OCI-LY3 (cell line): ENCODE measurements at regions not wholly inside any gene's neighbourhood (a gene's known extent, or its start where the extent isn't known, plus 50 kb on each side); places are given as distances from the start of the nearest gene placed in this dataset.
"Not testable (repeated sequence)": the region's sequence is repeated elsewhere in the genome, so short reads cannot be mapped to it uniquely, and the experiment has no call there.

Experiments
- H2AFZ ChIP-seq: fragments of 200-600, 300-600 bp; shearing (Covaris generic); 2 replicates; pipeline ENCODE4 v1.6.0; 2014; ENCODE audit warnings: antibody characterized with exemption, low read depth, low read length
- H3K27ac ChIP-seq: fragments of 200-600, 300-600 bp; sonication (generic); 2 replicates; pipeline ENCODE4 v1.5.1; 2014; ENCODE audit warnings: mild to moderate bottlenecking, low read length, moderate library complexity, mixed read lengths
- H3K27me3 ChIP-seq: fragments of 200-600, 300-600 bp; sonication (generic); 2 replicates; pipeline ENCODE4 v1.6.1; 2014; ENCODE audit warnings: low read depth, low read length, mixed read lengths
- H3K36me3 ChIP-seq: fragments of 200-600, 300-600 bp; sonication (generic); replicated peaks from 2 replicates; pipeline ENCODE3; 2014; ENCODE audit warnings: low read depth, low read length, mixed read lengths
- H3K4me1 ChIP-seq: fragments of 300-600, 200-600 bp; sonication (generic); 2 replicates; pipeline ENCODE4 v1.6.1; 2014; ENCODE audit warnings: low read length, mixed read lengths
- H3K4me2 ChIP-seq: fragments of 200-600, 300-600 bp; sonication (generic); 2 replicates; pipeline ENCODE4 v1.6.1; 2014; ENCODE audit warnings: low read length, mixed read lengths
- H3K4me3 ChIP-seq: fragments of 300-600, 200-600 bp; sonication (generic); 2 replicates; pipeline ENCODE4 v1.5.1; 2014; ENCODE audit warnings: antibody characterized with exemption, mild to moderate bottlenecking, low read length, moderate library complexity
- H3K79me2 ChIP-seq: fragments of 300-600, 200-600 bp; shearing (Covaris generic); 2 replicates; pipeline ENCODE4 v1.6.1; 2014; ENCODE audit warnings: mild to moderate bottlenecking, low read length, mixed read lengths
- H3K9ac ChIP-seq: fragments of 300-600, 200-600 bp; shearing (Covaris generic); 2 replicates; pipeline ENCODE4 v1.6.0; 2014; ENCODE audit warnings: mild to moderate bottlenecking, low read length, moderate library complexity
- H3K9me3 ChIP-seq: fragments of 200-600, 300-600 bp; shearing (Covaris generic); 2 replicates; pipeline ENCODE4 v1.6.1; 2014; ENCODE audit warnings: low read length, mixed read lengths; ENCODE audit not compliant: insufficient read depth
- H4K20me1 ChIP-seq: fragments of 200-600, 300-600 bp; sonication (generic); 2 replicates; pipeline ENCODE4 v1.6.1; 2016; ENCODE audit warnings: low read length, mixed read lengths; ENCODE audit not compliant: insufficient read depth
- EZH2phosphoT487 ChIP-seq: fragments of 200-600 bp; shearing (Covaris generic); IDR thresholded peaks from 2 replicates; pipeline ENCODE4 v1.6.1; 2018; ENCODE audit warnings: antibody characterized with exemption, mixed run types, low read depth
- TF ChIP-seq, protein P1 (sequence below): fragments of 200-600, 300-600 bp; sonication (generic); IDR thresholded peaks from 2 replicates; pipeline ENCODE4 v1.5.1; 2014; ENCODE audit warnings: antibody characterized with exemption, low read length, low read depth

DNA sequence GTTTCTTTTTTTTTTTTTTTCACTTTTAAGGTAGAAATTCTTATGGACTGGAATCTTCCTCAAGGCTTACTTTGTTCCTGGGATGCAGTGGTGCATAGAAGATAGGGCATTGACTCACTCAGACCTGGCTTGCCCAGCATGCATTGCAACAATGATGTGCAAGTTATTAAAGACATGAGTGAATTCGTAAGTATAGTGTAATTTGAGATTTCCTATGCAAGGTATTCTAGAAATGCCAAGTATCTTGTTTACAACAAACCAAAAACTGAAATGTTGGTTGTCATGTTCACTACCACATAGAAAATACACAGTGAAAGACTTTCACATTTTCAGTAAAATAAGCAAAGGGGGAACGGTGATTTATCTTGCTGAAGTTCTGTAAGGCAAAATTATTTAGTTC is 56.5 kb upstream of the FNDC3B start:
- no peaks in the 10 kb centered on the region for H3K27me3 ChIP-seq
- H3K4me3 ChIP-seq = no peak overlapping the region
- no peak overlapping the region for H3K27ac ChIP-seq
- H3K36me3 ChIP-seq = no peaks in the 10 kb centered on the region
- no peak for TF ChIP-seq EZH2phosphoT487
- TF ChIP-seq, protein P1, sequence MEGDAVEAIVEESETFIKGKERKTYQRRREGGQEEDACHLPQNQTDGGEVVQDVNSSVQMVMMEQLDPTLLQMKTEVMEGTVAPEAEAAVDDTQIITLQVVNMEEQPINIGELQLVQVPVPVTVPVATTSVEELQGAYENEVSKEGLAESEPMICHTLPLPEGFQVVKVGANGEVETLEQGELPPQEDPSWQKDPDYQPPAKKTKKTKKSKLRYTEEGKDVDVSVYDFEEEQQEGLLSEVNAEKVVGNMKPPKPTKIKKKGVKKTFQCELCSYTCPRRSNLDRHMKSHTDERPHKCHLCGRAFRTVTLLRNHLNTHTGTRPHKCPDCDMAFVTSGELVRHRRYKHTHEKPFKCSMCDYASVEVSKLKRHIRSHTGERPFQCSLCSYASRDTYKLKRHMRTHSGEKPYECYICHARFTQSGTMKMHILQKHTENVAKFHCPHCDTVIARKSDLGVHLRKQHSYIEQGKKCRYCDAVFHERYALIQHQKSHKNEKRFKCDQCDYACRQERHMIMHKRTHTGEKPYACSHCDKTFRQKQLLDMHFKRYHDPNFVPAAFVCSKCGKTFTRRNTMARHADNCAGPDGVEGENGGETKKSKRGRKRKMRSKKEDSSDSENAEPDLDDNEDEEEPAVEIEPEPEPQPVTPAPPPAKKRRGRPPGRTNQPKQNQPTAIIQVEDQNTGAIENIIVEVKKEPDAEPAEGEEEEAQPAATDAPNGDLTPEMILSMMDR = no peak
- no peaks in the 10 kb centered on the region for H3K79me2 ChIP-seq
- H4K20me1 ChIP-seq = no peaks in the 10 kb centered on the region
- H3K4me2 ChIP-seq = no peak overlapping the region
- no peak overlapping the region for H2AFZ ChIP-seq
- H3K4me1 ChIP-seq = peaks cover 7% of the 10 kb centered on the region
- no peak overlapping the region for H3K9ac ChIP-seq
- H3K9me3 ChIP-seq = no peaks in the 10 kb centered on the region

DNA sequence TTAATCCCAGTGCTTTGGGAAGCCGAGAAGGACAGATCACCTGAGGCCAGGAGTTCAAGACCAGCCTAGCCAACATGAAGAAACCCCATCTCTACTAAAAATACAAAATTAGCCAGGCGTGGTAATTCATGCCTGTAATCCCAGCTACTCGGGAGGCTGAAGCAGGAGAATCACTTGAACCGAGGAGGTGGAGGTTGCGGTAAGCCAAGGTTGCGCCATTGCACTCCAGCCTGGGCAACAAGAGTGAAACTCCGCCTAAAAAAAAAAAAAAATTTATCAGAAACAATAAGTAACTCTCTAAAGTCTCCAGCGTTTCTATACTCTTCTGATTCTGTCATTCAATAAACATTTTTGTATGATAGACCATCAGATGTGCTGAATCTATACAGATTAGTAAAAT is 55.7 kb upstream of the FNDC3B start:
- not testable (repeated sequence) for H3K9ac ChIP-seq, H3K4me3 ChIP-seq, H3K9me3 ChIP-seq, H3K27ac ChIP-seq, H3K27me3 ChIP-seq, H3K4me1 ChIP-seq, H2AFZ ChIP-seq, H3K36me3 ChIP-seq, H3K79me2 ChIP-seq, H4K20me1 ChIP-seq, H3K4me2 ChIP-seq

DNA sequence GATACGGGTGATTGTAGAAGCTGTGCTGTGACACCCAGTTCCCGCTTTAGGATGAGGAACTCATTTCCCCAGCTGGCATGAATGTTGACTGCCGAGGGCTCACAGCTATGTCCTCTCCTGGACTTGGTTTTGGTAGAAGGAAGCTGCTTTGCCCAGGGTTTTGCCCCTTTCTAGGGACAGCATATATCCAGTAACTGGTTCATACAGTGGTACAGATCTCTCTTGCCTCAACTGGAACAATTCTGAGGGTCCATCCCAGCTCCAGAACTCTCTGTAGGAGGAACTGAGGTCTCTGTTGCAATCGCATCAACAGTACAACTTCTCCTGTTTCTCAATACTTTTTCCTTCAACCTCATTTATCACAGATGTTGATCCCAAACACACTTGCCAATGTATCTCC is 54.5 kb upstream of the FNDC3B start:
- TF ChIP-seq, protein P1 = no peak
- TF ChIP-seq EZH2phosphoT487 = no peak
- Histone ChIP-seq H3K36me3 (no peaks in the 10 kb centered on the region), H3K27ac (no peak overlapping the region), H3K79me2 (no peaks in the 10 kb centered on the region), H3K9ac (no peak overlapping the region), H3K27me3 (no peaks in the 10 kb centered on the region), H3K4me1 (0 out of 2 replicates have a peak, but pooled peaks cover 3% of the 10 kb centered on the region), H2AFZ (no peak overlapping the region), H3K4me3 (no peak overlapping the region), H4K20me1 (no peaks in the 10 kb centered on the region), H3K4me2 (no peak overlapping the region), H3K9me3 (no peaks in the 10 kb centered on the region)

DNA sequence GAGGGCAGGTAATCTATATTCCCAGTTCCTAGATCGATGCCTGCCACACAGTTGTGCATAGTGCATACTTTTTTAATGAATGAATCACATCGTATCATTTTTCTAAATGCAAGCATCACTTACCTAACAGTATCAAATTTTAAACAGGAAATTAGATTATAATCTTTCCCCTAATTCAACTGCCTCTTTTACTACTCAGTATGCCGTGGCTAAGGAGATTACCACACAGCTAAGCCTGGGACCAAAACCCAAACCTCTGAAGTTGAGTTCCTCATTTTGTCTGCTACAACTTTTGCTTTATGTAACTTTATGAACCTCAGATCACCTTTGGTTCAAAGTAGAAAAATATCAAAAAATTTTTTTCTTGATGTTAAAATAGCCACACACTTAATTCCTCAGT is 53.2 kb upstream of the FNDC3B start:
- Histone ChIP-seq H4K20me1 (no peaks in the 10 kb centered on the region), H3K9me3 (no peaks in the 10 kb centered on the region), H3K79me2 (no peaks in the 10 kb centered on the region), H3K9ac (no peak overlapping the region), H3K4me1 (0 out of 2 replicates have a peak, but pooled peaks cover 3% of the 10 kb centered on the region), H3K4me3 (no peak overlapping the region), H3K27me3 (no peaks in the 10 kb centered on the region), H3K27ac (no peak overlapping the region), H3K4me2 (no peak overlapping the region), H2AFZ (no peak overlapping the region), H3K36me3 (no peaks in the 10 kb centered on the region)
- TF ChIP-seq EZH2phosphoT487 = no peak
- TF ChIP-seq, protein P1 = no peak
